ENCODE measurements at regions not wholly inside any gene's neighbourhood (a gene's known extent, or its start where the extent isn't known, plus 50 kb on each side); places are given as distances from the start of the nearest gene placed in this dataset.
"Not testable (repeated sequence)": the region's sequence is repeated elsewhere in the genome, so short reads cannot be mapped to it uniquely, and the experiment has no call there.

- DNase-seq = not testable (repeated sequence)
These were observed 196.9 kb downstream of the POTED start for GRCh38 chr21:13806444-13806843.

GRCh38 chr21:13802757-13803156 is 193.2 kb downstream of the POTED start:
- not testable (repeated sequence) for DNase-seq

Data from bone marrow (tissue), 2 donors.